WTC11 (cell line): ENCODE measurements at regions not wholly inside any gene's neighbourhood (a gene's known extent, or its start where the extent isn't known, plus 50 kb on each side); places are given as distances from the start of the nearest gene placed in this dataset.

Source experiments
- KAT7 ChIP-seq: sonication (generic); formaldehyde crosslinking; IDR thresholded peaks from 2 replicates; pipeline ENCODE4 v1.8.1; 2023; ENCODE audit warnings: missing genetic modification reagents, mild to moderate bottlenecking, borderline replicate concordance
- ZNF232 ChIP-seq: sonication (generic); formaldehyde crosslinking; IDR thresholded peaks from 2 replicates; pipeline ENCODE4 v1.8.0; 2022; ENCODE audit warnings: mild to moderate bottlenecking, missing genetic modification reagents
- TF ChIP-seq, protein P1 (sequence below): sonication (generic); formaldehyde crosslinking; IDR thresholded peaks from 2 replicates; pipeline ENCODE4 v1.8.1; 2023; ENCODE audit warnings: mild to moderate bottlenecking, missing genetic modification reagents, moderate library complexity
- TF ChIP-seq, protein P2 (sequence below): fragments of 250-450 bp; sonication (Bioruptor Pico); IDR thresholded peaks from 2 replicates; pipeline ENCODE4 v1.8.0; 2021; ENCODE audit warnings: mild to moderate bottlenecking
- TF ChIP-seq, protein P3 (sequence below): fragments of 200-600 bp; IDR thresholded peaks from 2 replicates; pipeline ENCODE4 v1.8.0; 2022; ENCODE audit warnings: antibody characterized with exemption

DNA sequence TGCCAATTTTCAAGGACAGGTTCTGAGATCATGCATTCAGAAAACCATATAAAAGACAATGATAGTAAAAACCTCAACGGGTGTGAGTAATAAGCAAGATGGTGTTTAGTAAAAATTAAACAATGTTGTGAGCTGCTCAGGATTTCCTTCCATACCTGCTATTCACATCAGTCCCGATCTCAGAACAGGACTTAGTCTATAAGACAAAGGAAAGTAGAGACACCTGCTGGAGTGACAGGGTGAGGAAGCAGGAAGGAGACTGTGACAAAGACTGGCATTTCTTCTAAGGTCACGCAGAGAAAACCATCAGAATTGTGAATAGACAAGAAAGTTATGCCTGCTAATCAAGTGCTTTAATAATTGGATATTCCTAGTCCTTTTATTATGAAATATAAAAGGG lies 648.0 kb downstream of the DACH1 start:
- TF ChIP-seq ZNF232 (no peak), KAT7 (CRISPR knock-in tag) (no peak)
- TF ChIP-seq, protein P1, sequence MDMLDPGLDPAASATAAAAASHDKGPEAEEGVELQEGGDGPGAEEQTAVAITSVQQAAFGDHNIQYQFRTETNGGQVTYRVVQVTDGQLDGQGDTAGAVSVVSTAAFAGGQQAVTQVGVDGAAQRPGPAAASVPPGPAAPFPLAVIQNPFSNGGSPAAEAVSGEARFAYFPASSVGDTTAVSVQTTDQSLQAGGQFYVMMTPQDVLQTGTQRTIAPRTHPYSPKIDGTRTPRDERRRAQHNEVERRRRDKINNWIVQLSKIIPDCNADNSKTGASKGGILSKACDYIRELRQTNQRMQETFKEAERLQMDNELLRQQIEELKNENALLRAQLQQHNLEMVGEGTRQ (CRISPR knock-in tag): no peak
- TF ChIP-seq, protein P2, sequence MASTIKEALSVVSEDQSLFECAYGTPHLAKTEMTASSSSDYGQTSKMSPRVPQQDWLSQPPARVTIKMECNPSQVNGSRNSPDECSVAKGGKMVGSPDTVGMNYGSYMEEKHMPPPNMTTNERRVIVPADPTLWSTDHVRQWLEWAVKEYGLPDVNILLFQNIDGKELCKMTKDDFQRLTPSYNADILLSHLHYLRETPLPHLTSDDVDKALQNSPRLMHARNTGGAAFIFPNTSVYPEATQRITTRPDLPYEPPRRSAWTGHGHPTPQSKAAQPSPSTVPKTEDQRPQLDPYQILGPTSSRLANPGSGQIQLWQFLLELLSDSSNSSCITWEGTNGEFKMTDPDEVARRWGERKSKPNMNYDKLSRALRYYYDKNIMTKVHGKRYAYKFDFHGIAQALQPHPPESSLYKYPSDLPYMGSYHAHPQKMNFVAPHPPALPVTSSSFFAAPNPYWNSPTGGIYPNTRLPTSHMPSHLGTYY (CRISPR knock-in tag): no peak
- TF ChIP-seq, protein P3, sequence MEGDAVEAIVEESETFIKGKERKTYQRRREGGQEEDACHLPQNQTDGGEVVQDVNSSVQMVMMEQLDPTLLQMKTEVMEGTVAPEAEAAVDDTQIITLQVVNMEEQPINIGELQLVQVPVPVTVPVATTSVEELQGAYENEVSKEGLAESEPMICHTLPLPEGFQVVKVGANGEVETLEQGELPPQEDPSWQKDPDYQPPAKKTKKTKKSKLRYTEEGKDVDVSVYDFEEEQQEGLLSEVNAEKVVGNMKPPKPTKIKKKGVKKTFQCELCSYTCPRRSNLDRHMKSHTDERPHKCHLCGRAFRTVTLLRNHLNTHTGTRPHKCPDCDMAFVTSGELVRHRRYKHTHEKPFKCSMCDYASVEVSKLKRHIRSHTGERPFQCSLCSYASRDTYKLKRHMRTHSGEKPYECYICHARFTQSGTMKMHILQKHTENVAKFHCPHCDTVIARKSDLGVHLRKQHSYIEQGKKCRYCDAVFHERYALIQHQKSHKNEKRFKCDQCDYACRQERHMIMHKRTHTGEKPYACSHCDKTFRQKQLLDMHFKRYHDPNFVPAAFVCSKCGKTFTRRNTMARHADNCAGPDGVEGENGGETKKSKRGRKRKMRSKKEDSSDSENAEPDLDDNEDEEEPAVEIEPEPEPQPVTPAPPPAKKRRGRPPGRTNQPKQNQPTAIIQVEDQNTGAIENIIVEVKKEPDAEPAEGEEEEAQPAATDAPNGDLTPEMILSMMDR: no peak
